Epithelial cell of esophagus (primary cell): ENCODE measurements at regions not wholly inside any gene's neighbourhood (a gene's known extent, or its start where the extent isn't known, plus 50 kb on each side); places are given as distances from the start of the nearest gene placed in this dataset.
A peak's percentile ranks its signal among the peaks of the same experiment; 100 is the strongest.

ENCODE experiments used
- DNase-seq: peaks from one replicate; pipeline ENCODE4 v3.0.0; 2010; ENCODE audit warnings: low read depth
- H3K4me3 ChIP-seq: 2 replicates; pipeline ENCODE4 v1.5.1; 2011; ENCODE audit warnings: mild to moderate bottlenecking, low read length, control low read depth
- CTCF ChIP-seq: IDR thresholded peaks from 2 replicates; pipeline ENCODE4 v1.5.1; 2011; ENCODE audit warnings: low read depth, mild to moderate bottlenecking, low read length, control low read depth, inconsistent platforms; ENCODE audit not compliant: insufficient read depth; ENCODE audit errors: missing control alignments

GRCh38 chr2:43047187-43047780 is 179.1 kb downstream of the ZFP36L2 start:
- no peak for TF ChIP-seq CTCF
- H3K4me3 ChIP-seq, result no peak overlapping the region
- DNase-seq, result no peak

- H3K4me3 ChIP-seq, result no peak overlapping the region
- no peak for TF ChIP-seq CTCF
- no peak for DNase-seq
Observed at GRCh38 chr2:43045866-43046265, 180.5 kb downstream of the ZFP36L2 start.

- H3K4me3 ChIP-seq, result no peak overlapping the region
- DNase-seq, result no peak
- no peak for TF ChIP-seq CTCF
Observed at GRCh38 chr2:43044093-43044681, 182.2 kb downstream of the ZFP36L2 start.

GRCh38 chr2:43043553-43043870 is 182.9 kb downstream of the ZFP36L2 start:
- no peak overlapping the region for H3K4me3 ChIP-seq
- no peak for DNase-seq
- no peak for TF ChIP-seq CTCF

- no peak overlapping the region for H3K4me3 ChIP-seq
- peak; percentile 88 for DNase-seq
- TF ChIP-seq CTCF, result no peak
Observed at GRCh38 chr2:43041661-43042360, 184.6 kb downstream of the ZFP36L2 start.

GRCh38 chr2:43041173-43041591 is 185.2 kb downstream of the ZFP36L2 start:
- peak; percentile 28 for DNase-seq
- H3K4me3 ChIP-seq, result no peak overlapping the region
- no peak for TF ChIP-seq CTCF
